ENCODE measurements at regions not wholly inside any gene's neighbourhood (a gene's known extent, or its start where the extent isn't known, plus 50 kb on each side); places are given as distances from the start of the nearest gene placed in this dataset.

DNA sequence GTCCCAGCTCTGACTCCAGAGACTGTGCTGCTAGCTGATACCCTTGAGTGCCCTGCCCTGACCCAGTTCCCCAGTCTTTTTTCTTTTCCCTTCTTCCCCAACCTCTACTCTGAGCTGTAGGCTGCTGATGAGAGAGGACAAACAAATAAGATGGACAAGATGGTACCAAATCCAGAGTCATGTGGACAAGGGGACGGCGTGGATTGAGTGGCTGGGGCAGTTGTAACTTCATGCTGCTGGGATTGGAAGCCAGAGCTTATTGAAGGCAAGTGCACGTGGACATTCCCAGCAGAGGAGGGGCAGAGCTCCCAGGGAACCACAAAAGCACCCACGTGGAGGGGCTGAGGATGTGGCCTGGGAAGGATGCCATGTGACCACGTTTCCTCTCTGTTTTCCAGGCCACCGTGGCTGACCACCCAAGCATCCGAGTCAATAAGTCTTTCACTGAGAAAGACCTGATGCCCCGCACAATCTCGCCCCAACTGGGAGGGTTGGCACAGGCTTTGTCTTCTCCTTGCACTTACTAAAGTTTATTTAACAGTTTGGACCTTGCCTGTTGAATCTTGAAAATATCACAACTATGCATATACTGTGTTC lies 323.3 kb upstream of the ZNF507 start:
- no peak for DNase-seq (ENCODE audit: low spot score)

DNA sequence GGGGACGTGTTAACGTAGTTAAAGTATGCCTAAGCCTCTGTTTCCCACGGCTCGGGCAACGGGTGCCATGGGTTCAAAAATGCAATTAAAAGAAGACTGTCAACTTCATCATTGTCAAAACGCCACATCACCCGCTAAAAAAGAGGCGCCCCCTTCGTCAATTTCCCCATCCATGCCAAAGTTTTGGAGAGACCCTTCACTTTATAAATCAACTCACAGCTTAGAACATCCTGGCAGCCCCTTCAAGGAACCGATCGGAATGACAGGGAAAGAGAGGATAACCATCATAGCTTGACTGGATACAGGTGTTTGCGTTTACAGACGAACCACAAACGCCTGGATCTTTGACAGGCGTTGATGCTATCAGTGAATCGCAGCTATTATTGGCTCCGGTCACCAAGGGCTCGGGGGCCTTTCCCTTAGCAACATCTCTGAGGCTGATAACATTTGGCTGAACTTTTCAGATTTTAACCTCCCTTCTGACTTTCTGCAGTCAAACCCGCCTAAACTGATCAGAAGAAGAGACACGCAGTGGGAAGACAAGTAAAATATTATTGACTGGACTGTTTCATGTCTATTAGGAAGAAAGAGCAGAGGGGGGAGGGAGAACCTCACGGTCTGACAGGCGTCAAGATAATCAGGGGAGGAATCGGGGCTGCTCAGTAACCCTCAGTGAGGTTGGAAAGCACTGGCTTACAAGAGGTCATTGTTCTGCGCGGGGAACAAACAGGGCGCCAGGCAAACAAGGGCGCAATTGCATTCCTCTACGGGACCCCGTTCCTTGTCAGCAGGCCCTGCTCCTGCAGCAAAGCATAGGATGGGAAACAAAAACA lies 322.5 kb upstream of the ZNF507 start:
- no peak for DNase-seq (ENCODE audit: low spot score)

- DNase-seq (ENCODE audit: low spot score), result no peak
Observed at GRCh38 chr19:32023564-32023832, 321.9 kb upstream of the ZNF507 start.

DNA sequence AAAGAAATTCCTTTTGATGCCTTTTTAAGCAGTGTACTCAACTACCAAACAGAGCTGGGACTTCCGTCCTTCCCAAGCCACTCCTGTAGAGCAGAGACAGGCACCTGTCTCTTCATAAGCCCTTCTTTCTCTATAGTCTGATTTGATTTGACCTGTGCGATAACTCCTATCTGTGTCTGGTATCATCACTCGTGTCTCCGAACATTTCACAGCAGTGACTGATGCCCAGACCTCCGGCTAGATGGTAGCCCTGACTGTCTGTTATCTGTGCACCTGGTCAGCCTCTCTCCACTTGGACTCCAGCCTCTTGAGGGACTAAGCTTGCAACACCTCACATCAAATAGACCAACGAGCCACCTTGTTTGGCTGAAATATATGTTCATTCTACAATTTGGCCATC lies 316.2 kb upstream of the ZNF507 start:
- no peak for DNase-seq (ENCODE audit: low spot score)

GRCh38 chr19:32032561-32032960 lies 312.8 kb upstream of the ZNF507 start:
- DNase-seq (ENCODE audit: low spot score), result no peak

- DNase-seq (ENCODE audit: low spot score), result no peak
Observed at GRCh38 chr19:32035626-32036025, 309.8 kb upstream of the ZNF507 start.

DNA sequence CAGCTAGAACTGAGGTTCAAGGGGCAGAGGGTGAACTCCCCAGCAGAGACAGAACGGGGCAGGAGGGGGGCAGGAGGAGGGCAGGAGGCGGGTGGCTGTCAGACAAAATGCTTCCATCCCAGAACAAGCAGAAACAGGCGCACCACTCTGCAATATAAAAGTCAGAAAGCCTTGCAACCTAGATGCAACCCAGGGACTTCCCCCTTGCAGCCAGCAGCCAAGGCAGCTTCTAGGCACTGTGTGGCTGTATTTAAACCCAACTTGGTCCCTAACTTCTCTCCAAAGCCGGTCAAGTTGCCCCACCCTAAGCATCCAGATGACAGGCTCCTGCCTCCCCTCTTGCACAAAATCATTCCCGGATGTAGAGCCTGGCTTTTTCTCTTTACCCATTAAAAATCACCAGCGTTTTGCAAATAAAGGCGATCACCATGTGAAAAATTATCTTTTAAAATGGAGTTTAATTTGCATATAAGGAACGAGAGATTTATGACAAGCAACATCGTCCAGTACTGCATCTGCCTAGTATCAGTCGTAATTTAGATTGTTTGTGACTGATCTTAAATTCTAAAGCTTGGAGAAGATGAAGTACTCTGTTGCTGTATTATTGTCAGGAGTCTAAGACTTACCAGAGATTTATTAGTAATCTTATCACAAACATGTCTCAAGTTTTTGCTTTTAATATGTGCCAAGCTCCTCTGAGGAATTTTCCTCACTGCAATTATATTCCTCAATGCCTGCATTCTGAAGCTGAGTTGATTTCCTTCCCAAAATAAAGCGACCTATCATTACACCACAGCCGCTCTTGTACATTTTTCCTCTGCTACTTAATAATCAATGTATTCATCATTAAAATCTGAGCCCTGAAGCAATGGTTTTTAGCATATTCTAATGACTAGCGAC lies 307.1 kb upstream of the ZNF507 start:
- no peak for DNase-seq (ENCODE audit: low spot score)

GRCh38 chr19:32038961-32039360 lies 306.4 kb upstream of the ZNF507 start:
- no peak for DNase-seq (ENCODE audit: low spot score)

GRCh38 chr19:32039440-32039839 lies 306.0 kb upstream of the ZNF507 start:
- DNase-seq (ENCODE audit: low spot score), result no peak

- DNase-seq (ENCODE audit: low spot score), result no peak
Observed at GRCh38 chr19:32040236-32040635, 305.2 kb upstream of the ZNF507 start.

DNA sequence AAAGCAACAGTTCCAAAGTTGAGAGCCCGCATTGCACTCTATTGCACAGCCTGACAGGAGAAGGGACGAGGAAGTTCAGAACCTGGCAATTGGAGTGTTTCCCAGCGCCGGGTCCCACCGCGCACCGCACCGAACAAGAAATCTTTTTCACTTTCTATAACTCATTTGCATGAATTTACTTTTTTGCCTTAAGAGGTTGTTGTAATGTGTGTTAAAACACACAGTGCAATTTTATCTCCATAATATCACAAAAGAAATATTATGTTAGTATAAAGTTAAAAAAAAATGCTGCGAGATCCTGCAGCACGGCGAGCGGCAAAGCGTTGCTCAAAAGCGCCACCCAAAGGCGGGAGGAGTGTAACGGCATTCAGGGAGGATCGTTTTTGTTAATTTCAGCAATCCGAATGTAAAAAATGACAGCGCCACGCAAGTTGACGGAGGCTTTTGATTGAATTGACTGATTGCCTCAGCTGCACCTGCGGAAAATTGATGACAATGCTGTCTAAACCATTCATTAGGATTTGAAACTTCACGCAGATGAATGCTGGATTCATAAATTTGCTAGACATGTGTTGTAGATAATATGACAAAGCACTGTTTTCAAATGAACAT lies 303.6 kb upstream of the ZNF507 start:
- DNase-seq (ENCODE audit: low spot score), result no peak

DNA sequence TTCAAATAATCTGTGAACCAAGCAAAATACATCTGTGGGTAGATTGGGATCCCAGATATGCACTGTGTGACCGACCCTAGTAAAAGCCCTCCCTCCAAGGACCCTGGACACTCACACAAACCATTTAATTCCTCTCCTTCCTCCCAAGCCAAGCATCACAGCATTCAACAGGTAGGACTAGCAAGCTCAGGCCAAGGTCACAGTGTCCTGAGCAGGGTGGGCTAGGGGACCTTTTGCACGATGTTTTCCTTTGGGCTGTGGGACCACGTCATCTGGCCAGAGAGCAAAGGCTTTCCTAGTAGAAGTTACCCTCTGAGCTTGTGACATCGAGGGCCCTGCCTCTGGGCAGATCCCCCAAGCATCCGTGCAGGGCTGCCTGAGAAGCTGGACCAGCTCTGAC lies 297.6 kb upstream of the ZNF507 start:
- no peak for DNase-seq (ENCODE audit: low spot score)

GRCh38 chr19:32053376-32053775 lies 292.0 kb upstream of the ZNF507 start:
- DNase-seq (ENCODE audit: low spot score), result no peak

DNA sequence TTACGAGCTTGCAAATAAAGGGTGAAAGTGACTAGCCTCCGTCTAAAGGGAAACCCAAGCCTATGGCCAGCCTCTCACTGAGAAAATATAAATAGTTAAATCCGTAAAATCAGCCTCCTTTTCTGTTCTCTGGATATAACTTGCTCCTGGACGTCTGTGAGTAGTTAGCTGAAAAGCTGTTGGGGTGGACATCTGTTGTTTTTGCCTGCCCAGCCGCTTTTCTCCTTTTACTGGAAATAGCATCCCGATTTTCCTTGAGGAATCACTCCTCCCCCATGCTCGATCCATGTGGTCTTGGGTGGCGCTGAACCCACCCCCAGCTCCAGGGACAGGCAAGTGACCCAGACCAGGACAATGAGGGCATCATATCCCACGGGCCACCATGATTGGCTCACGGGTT lies 291.5 kb upstream of the ZNF507 start:
- DNase-seq (ENCODE audit: low spot score), result no peak

DNA sequence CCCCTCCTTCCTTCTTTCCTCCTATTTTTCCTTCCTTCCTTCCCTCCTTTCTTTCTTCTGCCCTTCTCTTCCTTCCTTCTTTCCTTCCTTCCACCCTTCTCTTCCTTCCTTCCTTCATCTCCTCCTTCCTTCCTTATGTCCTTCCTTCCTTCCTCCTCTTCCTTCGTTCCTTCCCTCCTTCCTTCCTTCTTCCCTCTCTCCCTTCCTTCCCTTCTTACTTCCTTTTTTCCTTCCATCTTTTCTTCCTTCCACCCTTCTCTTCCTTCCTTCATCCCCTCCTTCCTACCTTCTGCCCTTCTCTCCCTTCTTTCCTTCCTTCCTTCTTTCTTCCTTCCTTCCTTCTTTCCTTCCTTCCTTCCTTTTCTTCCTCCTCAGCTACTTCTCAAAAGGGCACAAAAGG lies 287.3 kb upstream of the ZNF507 start:
- no peak for DNase-seq (ENCODE audit: low spot score)

GRCh38 chr19:32061315-32061714 lies 284.1 kb upstream of the ZNF507 start:
- no peak for DNase-seq (ENCODE audit: low spot score)

DNA sequence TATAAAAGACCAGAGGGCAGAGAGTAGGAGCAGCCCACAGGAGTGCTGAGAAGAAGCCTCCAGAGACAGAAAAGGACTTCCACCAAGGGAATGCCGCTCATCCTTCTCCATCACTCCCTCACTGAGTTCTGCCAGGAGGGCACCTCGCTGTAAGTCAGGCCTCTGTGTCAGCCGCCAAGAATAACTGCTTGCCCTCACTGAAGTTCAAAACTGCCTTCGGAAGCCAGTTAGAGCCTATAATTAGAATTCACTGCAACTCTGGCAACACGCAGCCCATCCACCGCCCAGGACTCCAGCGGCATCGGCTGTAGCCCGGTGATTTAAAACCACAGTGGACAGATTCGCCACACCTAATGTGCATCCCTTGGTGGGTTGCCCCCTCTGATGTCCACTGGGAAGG lies 281.8 kb upstream of the ZNF507 start:
- no peak for DNase-seq (ENCODE audit: low spot score)

DNA sequence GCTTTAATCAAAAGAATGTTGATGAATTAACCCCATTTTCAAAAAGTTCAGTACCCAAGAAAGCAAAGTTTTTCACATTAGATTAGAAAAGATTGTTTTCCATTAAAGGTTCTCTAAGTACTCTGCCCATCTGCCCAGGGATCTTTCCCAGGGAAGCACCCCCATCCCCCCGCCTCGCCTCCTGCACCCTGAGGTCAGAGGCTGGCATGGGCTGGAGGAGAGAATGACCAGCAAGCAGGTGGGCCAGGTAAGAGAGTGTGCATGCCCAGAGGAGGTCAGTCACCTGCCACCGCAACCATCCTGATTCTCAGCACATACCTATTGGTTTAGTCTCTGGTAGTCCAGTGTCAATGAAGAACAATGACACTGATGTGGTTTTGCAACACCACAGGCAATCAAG lies 279.4 kb upstream of the ZNF507 start:
- DNase-seq (ENCODE audit: low spot score), result no peak

DNA sequence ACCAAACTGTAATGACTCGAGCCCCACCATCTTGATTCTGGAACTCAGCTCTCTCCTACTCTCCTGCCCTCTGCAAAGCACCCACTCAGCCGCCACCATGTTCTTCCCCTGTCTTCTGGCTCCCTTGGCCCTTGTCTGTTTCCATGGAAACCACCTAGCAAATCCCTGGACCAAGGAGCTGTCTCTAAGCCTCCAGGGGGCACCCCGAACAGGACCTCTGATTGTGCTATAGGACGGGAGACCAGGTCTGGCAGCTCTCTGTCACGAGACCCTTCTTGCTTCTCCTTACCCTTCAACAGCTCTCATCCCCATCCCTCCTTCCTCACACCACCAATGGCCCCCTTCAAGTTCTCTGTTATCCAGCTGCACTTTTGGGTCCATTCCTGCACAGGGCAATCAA lies 277.7 kb upstream of the ZNF507 start:
- no peak for DNase-seq (ENCODE audit: low spot score)

DNA sequence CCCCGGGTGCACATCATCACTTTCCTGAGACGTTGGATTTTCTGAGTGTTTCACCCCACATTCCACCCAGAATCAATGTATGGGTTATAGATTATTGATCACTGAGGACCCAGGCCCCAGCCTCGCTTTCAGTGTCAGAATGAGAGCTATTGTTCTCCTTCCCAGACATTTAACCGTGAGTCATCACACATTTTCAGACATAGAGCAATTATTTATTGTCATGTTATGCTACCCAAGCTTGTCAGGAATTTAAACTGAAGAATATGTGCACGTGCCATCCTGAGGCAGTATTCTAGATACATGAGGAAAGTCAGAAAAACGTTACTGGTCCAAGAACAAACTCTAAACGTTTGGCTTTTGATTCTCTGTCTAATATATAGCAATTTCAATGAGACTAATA lies 276.6 kb upstream of the ZNF507 start:
- DNase-seq (ENCODE audit: low spot score), result no peak

DNA sequence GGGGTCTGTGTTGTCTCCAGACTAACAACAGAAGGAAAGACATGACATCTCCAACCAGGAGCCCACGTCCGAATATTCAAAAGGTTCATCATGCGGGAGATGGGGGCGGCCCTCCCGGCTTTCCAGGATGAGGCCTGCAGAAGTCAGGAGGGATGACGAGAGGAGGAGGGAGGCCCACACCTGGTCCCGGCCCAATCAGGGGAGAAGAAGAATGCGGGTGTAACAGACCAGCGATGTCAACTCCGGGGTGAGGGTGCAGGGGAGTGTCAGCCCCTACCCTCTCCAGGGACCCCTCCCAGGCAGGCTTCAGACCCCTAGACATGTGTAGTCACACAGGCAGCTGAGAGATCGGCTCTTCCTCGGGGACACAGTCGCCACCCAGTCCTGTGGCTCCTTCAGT lies 275.3 kb upstream of the ZNF507 start:
- no peak for DNase-seq (ENCODE audit: low spot score)

GRCh38 chr19:32082028-32082427 lies 263.4 kb upstream of the ZNF507 start:
- DNase-seq (ENCODE audit: low spot score), result no peak

Data from mesenteric fat pad (tissue), 1 donor.